Activated CD8-positive, alpha-beta T cell treated with anti-CD3 and anti-CD28 coated beads for 36 hours (primary cell): ENCODE measurements at regions not wholly inside any gene's neighbourhood (a gene's known extent, or its start where the extent isn't known, plus 50 kb on each side); places are given as distances from the start of the nearest gene placed in this dataset.

ENCODE experiments used
- ATAC-seq: fragments of 200-7000 bp; cut with Tn5 transposase; one replicate; pipeline ENCODE4 v1.10.0; 2021; ENCODE audit warnings: mild to moderate bottlenecking, moderate library complexity
- CTCF ChIA-PET: fragments of 350-600 bp; sonication (Branson Sonifier 250); formaldehyde crosslinking; loops from one replicate; lab custom pipeline; 2021; ENCODE audit warnings: antibody characterized with exemption; lab: Charles Lee
- POLR2A ChIA-PET: fragments of 350-600 bp; sonication (Branson Sonifier 250); formaldehyde crosslinking; loops from one replicate; lab custom pipeline; 2021; ENCODE audit warnings: antibody characterized with exemption; lab: Charles Lee
- DNase-seq: peaks from one replicate; pipeline ENCODE4 v3.0.0-alpha.2; 2020
- H3K27ac Mint-ChIP-seq: one replicate; pipeline ENCODE4 v1.8.0; 2021; ENCODE audit warnings: mild to moderate bottlenecking, mixed read lengths
- H3K27me3 Mint-ChIP-seq: one replicate; pipeline ENCODE4 v1.8.0; 2021; ENCODE audit warnings: mixed read lengths
- H3K36me3 Mint-ChIP-seq: one replicate; pipeline ENCODE4 v1.8.0; 2021; ENCODE audit warnings: low read depth, mixed read lengths
- H3K4me1 Mint-ChIP-seq: one replicate; pipeline ENCODE4 v1.8.0; 2021; ENCODE audit warnings: low read depth, mixed read lengths
- H3K4me3 Mint-ChIP-seq: one replicate; pipeline ENCODE4 v1.8.0; 2021; ENCODE audit warnings: mild to moderate bottlenecking, moderate library complexity, mixed read lengths
- H3K9me3 Mint-ChIP-seq: one replicate; pipeline ENCODE4 v1.8.0; 2021; ENCODE audit warnings: mixed read lengths
- CTCF ChIP-seq: fragments of 200-600 bp; IDR thresholded peaks from one replicate; pipeline ENCODE4 v1.8.0; 2022; ENCODE audit warnings: antibody characterized with exemption, mild to moderate bottlenecking
- intact Hi-C: fragments of 100-400 bp; cut with micrococcal nuclease; formaldehyde crosslinking; loops from one replicate; pipeline ENCODE4 v1.10.0; 2022

- DNase-seq (no peak), ATAC-seq (no peak)
- Mint-ChIP-seq H3K4me1 (no peaks in the 10 kb centered on the region), H3K27ac (no peak overlapping the region), H3K27me3 (no peaks in the 10 kb centered on the region), H3K36me3 (no peaks in the 10 kb centered on the region), H3K4me3 (no peak overlapping the region), H3K9me3 (peaks cover 8% of the 10 kb centered on the region)
- intact Hi-C loops, result no loop called here
- TF ChIP-seq CTCF, result no peak
- CTCF ChIA-PET, result no interaction called here
- POLR2A ChIA-PET, result no interaction called here
These were observed 205.4 kb downstream of the SPATA18 start for GRCh38 chr4:52256522-52256921.

- no peak for TF ChIP-seq CTCF
- no peaks in the 10 kb centered on the region for H3K27me3 Mint-ChIP-seq
- H3K4me1 Mint-ChIP-seq, result no peaks in the 10 kb centered on the region
- H3K9me3 Mint-ChIP-seq, result no peaks in the 10 kb centered on the region
- ChIA-PET CTCF (no interaction called here), POLR2A (interaction anchor here (0.8 kb wide), 1 partner anchor 33 kb away, joined by 3 read pairs; no protein-coding TSS in a partner anchor)
- no peak overlapping the region for H3K27ac Mint-ChIP-seq
- DNase-seq (no peak), ATAC-seq (no peak)
- intact Hi-C loops, result no loop called here
- H3K36me3 Mint-ChIP-seq, result no peaks in the 10 kb centered on the region
- H3K4me3 Mint-ChIP-seq, result no peak overlapping the region
These were observed 208.9 kb downstream of the SPATA18 start for GRCh38 chr4:52259978-52260377.

- intact Hi-C loops, result no loop called here
- Mint-ChIP-seq H3K27me3 (no peaks in the 10 kb centered on the region), H3K4me1 (no peaks in the 10 kb centered on the region), H3K9me3 (no peaks in the 10 kb centered on the region), H3K27ac (no peak overlapping the region), H3K4me3 (no peak overlapping the region), H3K36me3 (no peaks in the 10 kb centered on the region)
- POLR2A ChIA-PET, result interaction anchor here (0.8 kb wide), 1 partner anchor 32 kb away, joined by 3 read pairs; no protein-coding TSS in a partner anchor
- CTCF ChIA-PET, result no interaction called here
- no peak for ATAC-seq
- no peak for DNase-seq
- TF ChIP-seq CTCF, result no peak
These were observed 209.6 kb downstream of the SPATA18 start for GRCh38 chr4:52260514-52261210.

DNA sequence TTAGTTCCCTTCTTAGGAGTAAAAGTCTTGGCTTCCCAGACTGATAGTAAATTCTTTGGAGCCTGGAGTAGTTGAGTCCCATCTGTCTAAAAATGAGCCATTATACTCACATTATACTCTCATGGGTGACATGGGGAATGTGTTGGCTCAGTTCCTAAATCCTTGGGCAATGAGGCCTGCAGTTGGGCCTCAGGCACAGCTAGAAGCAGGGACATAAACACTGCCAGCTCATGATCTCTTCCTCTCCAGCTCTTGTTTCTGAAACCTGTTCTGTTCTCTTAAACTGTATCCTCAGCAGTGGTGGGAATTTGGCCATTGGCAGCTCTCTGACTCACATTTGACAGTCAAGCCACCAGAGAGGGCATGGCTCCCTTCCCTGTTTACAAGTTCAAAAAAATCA lies 212.5 kb downstream of the SPATA18 start:
- H3K9me3 Mint-ChIP-seq, result no peaks in the 10 kb centered on the region
- TF ChIP-seq CTCF, result no peak
- intact Hi-C loops, result no loop called here
- H3K4me3 Mint-ChIP-seq, result no peak overlapping the region
- POLR2A ChIA-PET, result no interaction called here
- no peak overlapping the region for H3K27ac Mint-ChIP-seq
- CTCF ChIA-PET, result interaction anchor here (1.5 kb wide), 1 partner anchor 12 kb away, joined by 3 read pairs; no protein-coding TSS in a partner anchor
- H3K27me3 Mint-ChIP-seq, result no peaks in the 10 kb centered on the region
- ATAC-seq (no peak), DNase-seq (no peak)
- no peaks in the 10 kb centered on the region for H3K4me1 Mint-ChIP-seq
- H3K36me3 Mint-ChIP-seq, result no peaks in the 10 kb centered on the region

DNA sequence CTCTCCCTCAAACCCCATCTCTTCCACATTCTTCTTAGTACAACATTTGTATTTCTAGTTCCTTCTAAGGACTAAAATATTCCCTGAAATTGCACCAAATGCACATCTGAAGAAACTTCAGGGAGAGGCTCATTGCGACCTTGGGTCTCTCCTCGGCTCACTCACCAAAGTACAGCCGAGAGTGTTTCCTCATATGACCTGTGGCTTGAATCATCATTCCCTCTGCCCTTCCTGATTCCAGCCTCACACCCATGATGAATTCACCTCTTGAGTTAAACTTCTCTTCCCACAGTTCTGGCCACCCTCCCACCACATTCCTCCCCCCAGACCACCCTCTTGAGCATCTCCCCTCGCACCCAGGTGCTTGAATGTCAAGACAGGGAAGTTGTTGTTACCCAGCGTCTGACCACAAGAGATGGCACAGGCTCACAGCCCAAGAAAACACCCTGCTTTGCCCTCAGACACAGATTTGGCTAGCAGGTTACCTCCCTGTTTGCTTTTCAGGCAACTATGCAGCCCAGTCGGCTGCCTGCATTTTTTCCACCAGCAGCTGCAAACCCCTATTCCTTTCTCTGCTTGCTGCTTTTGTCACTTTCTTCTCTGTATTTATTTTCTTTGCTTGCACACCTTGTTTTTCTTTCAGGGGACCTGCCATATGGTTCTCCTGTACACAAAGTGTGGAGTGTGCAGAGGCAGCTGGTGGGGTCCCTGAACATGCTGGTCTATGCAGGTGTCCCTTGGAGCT lies 214.8 kb downstream of the SPATA18 start:
- Mint-ChIP-seq H3K27me3 (no peaks in the 10 kb centered on the region), H3K9me3 (no peaks in the 10 kb centered on the region), H3K4me3 (no peak overlapping the region), H3K4me1 (no peaks in the 10 kb centered on the region), H3K27ac (no peak overlapping the region), H3K36me3 (no peaks in the 10 kb centered on the region)
- no peak for ATAC-seq
- intact Hi-C loops, result no loop called here
- no peak for DNase-seq
- no peak for TF ChIP-seq CTCF
- ChIA-PET POLR2A (no interaction called here), CTCF (no interaction called here)
